Hepatocyte (in vitro differentiated cells): ENCODE measurements at regions not wholly inside any gene's neighbourhood (a gene's known extent, or its start where the extent isn't known, plus 50 kb on each side); places are given as distances from the start of the nearest gene placed in this dataset.

Experiments used
- DNase-seq: peaks from one replicate; pipeline ENCODE4 v3.0.0-alpha.2; 2016; ENCODE audit warnings: low spot score
- H2AFZ ChIP-seq: fragments of 200-600 bp; sonication (generic); 2 replicates; pipeline ENCODE4 v1.6.0; 2016; ENCODE audit warnings: antibody characterized with exemption, mild to moderate bottlenecking
- H3K27ac ChIP-seq: fragments of 200-600 bp; sonication (generic); 2 replicates; pipeline ENCODE4 v1.5.1; 2016; ENCODE audit warnings: mild to moderate bottlenecking
- H3K27me3 ChIP-seq: fragments of 200-600 bp; sonication (generic); 2 replicates; pipeline ENCODE4 v1.6.1; 2016
- H3K36me3 ChIP-seq: fragments of 200-600 bp; sonication (generic); replicated peaks from 2 replicates; pipeline ENCODE4 v1.5.1; 2016; ENCODE audit warnings: low read depth; ENCODE audit not compliant: insufficient read depth
- H3K4me1 ChIP-seq: fragments of 200-600 bp; sonication (generic); 2 replicates; pipeline ENCODE4 v1.5.1; 2016; ENCODE audit warnings: mild to moderate bottlenecking, moderate library complexity; ENCODE audit not compliant: insufficient read depth
- H3K4me2 ChIP-seq: fragments of 200-600 bp; sonication (generic); 2 replicates; pipeline ENCODE4 v1.6.0; 2016
- H3K4me3 ChIP-seq: fragments of 200-600 bp; sonication (generic); 2 replicates; pipeline ENCODE4 v1.5.1; 2016; ENCODE audit warnings: mild to moderate bottlenecking
- H3K79me2 ChIP-seq: fragments of 200-600 bp; sonication (generic); 2 replicates; pipeline ENCODE4 v1.6.0; 2017; ENCODE audit warnings: mild to moderate bottlenecking
- H3K9me2 ChIP-seq: fragments of 200-600 bp; sonication (generic); replicated peaks from 2 replicates; pipeline ENCODE4 v1.6.0; 2017; ENCODE audit warnings: mild to moderate bottlenecking; ENCODE audit not compliant: insufficient read depth
- H3K9me3 ChIP-seq: fragments of 200-600 bp; sonication (generic); 2 replicates; pipeline ENCODE4 v1.5.1; 2016; ENCODE audit warnings: low read depth, mild to moderate bottlenecking
- H4K20me1 ChIP-seq: fragments of 200-600 bp; sonication (generic); 2 replicates; pipeline ENCODE4 v1.6.0; 2016; ENCODE audit warnings: mild to moderate bottlenecking; ENCODE audit not compliant: insufficient read depth, poor library complexity, severe bottlenecking
- EZH2 ChIP-seq: fragments of 200-600 bp; sonication (generic); IDR thresholded peaks from 2 replicates; pipeline ENCODE4 v1.6.1; 2016; ENCODE audit warnings: antibody characterized with exemption, mild to moderate bottlenecking, borderline replicate concordance
- EZH2phosphoT487 ChIP-seq: fragments of 200-600 bp; sonication (generic); IDR thresholded peaks from one replicate; pipeline ENCODE4 v1.6.1; 2018; ENCODE audit warnings: antibody characterized with exemption, mild to moderate bottlenecking, low read depth, moderate library complexity; ENCODE audit not compliant: unreplicated experiment, severe bottlenecking
- WGBS: methylation state at CpG from one replicate; pipeline ENCODE4 v1.1.6; 2016; ENCODE audit warnings: low lambda C conversion rate; ENCODE audit errors: missing lambda C conversion rate; 5-methylcytosine and 5-hydroxymethylcytosine counted together
- TF ChIP-seq, protein P1 (sequence below): fragments of 200-600 bp; sonication (generic); IDR thresholded peaks from 2 replicates; pipeline ENCODE4 v1.5.1; 2016; ENCODE audit warnings: antibody characterized with exemption, mild to moderate bottlenecking; ENCODE audit not compliant: poor library complexity

DNA sequence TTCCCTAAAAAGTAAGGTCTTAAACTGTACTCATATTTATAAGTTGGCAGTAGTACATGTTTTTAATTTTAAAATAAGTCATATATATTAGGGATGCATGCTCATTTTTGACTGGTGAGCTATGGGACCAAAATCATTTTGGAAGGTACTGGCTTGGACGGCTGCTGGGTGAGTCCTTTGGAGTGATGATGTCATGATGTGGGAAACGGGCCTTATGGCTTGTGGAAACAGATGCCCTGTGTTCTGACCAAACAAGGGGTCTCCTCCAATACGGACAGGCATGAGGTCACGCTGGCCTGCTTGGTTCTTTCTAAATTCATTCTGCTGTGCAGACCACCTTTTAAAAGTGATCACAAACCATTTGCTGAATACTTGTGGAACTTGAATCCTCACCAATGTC is 109.2 kb upstream of the MGAT5 start:
- no peak overlapping the region for H3K27ac ChIP-seq
- 88% methylated on average over 4 of the region's 4 CpGs for whole genome bisulfite sequencing
- H3K4me1 ChIP-seq: peaks cover 5% of the 10 kb centered on the region
- H3K27me3 ChIP-seq: no peaks in the 10 kb centered on the region
- H3K9me2 ChIP-seq: no peaks in the 10 kb centered on the region
- no peak overlapping the region for H2AFZ ChIP-seq
- no peak for DNase-seq
- peaks cover 57% of the 10 kb centered on the region for H3K79me2 ChIP-seq
- no peak overlapping the region for H3K4me2 ChIP-seq
- no peak overlapping the region for H3K4me3 ChIP-seq
- peaks cover 8% of the 10 kb centered on the region for H4K20me1 ChIP-seq
- TF ChIP-seq, protein P1, sequence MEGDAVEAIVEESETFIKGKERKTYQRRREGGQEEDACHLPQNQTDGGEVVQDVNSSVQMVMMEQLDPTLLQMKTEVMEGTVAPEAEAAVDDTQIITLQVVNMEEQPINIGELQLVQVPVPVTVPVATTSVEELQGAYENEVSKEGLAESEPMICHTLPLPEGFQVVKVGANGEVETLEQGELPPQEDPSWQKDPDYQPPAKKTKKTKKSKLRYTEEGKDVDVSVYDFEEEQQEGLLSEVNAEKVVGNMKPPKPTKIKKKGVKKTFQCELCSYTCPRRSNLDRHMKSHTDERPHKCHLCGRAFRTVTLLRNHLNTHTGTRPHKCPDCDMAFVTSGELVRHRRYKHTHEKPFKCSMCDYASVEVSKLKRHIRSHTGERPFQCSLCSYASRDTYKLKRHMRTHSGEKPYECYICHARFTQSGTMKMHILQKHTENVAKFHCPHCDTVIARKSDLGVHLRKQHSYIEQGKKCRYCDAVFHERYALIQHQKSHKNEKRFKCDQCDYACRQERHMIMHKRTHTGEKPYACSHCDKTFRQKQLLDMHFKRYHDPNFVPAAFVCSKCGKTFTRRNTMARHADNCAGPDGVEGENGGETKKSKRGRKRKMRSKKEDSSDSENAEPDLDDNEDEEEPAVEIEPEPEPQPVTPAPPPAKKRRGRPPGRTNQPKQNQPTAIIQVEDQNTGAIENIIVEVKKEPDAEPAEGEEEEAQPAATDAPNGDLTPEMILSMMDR: no peak
- TF ChIP-seq EZH2 (no peak), EZH2phosphoT487 (no peak)
- H3K9me3 ChIP-seq: no peaks in the 10 kb centered on the region
- H3K36me3 ChIP-seq: no peaks in the 10 kb centered on the region

DNA sequence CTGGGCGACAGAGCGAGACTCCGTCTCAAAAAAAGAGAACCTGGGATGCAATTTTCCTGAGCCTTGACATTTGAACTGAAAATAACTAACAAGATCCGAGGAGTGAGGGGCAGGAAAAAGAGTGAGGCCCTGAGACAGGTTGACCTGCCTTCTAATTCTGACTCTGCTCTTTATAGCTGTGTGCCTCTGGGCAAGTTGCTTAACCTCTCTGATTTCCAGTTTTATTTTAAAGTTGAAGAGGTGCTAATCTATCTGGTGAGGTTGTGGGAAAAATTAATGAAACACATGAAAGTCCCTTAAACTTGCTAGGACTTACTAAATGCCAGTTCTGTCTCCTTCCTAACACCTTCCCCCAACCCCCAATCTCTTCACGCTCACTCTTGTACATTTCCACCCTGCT is 108.4 kb upstream of the MGAT5 start:
- TF ChIP-seq, protein P1: no peak
- no peak for TF ChIP-seq EZH2phosphoT487
- no peak for TF ChIP-seq EZH2
- H3K9me2 ChIP-seq: no peaks in the 10 kb centered on the region
- no peaks in the 10 kb centered on the region for H3K27me3 ChIP-seq
- no peaks in the 10 kb centered on the region for H3K36me3 ChIP-seq
- peaks cover 7% of the 10 kb centered on the region for H3K4me1 ChIP-seq
- H3K79me2 ChIP-seq: peaks cover 48% of the 10 kb centered on the region
- H3K27ac ChIP-seq: no peak overlapping the region
- no peak overlapping the region for H3K4me3 ChIP-seq
- H4K20me1 ChIP-seq: peaks cover 8% of the 10 kb centered on the region
- H3K4me2 ChIP-seq: no peak overlapping the region
- DNase-seq: no peak
- H2AFZ ChIP-seq: no peak overlapping the region
- 94% methylated on average over 5 of the region's 5 CpGs for WGBS
- H3K9me3 ChIP-seq: no peaks in the 10 kb centered on the region

DNA sequence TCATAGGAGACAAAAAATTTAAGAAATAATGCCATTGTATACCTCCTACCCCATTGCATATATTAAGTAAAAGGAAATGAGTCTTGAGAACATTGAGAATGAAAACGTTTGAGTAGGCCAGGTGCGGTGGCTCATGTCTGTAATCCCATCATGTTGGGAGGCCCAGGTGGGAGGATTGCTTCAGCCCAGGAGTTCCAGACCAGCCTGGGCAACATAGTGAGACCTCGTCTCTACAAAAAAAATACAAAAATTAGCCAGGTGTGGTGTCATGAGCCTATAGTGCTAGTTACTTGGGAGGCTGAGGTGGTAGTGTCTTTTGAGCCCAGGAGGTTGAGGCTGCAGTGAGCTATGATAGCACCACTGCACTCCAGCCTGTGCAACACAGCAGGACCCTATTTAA is 107.7 kb upstream of the MGAT5 start:
- no peak overlapping the region for H3K27ac ChIP-seq
- DNase-seq: no peak
- H3K79me2 ChIP-seq: peaks cover 42% of the 10 kb centered on the region
- H3K4me1 ChIP-seq: peaks cover 7% of the 10 kb centered on the region
- no peaks in the 10 kb centered on the region for H3K9me2 ChIP-seq
- H2AFZ ChIP-seq: no peak overlapping the region
- H3K9me3 ChIP-seq: no peaks in the 10 kb centered on the region
- no peak overlapping the region for H3K4me3 ChIP-seq
- no peak overlapping the region for H3K4me2 ChIP-seq
- H3K36me3 ChIP-seq: no peaks in the 10 kb centered on the region
- 83% methylated on average over 3 of the region's 3 CpGs for WGBS
- no peaks in the 10 kb centered on the region for H3K27me3 ChIP-seq
- peaks cover 8% of the 10 kb centered on the region for H4K20me1 ChIP-seq
- TF ChIP-seq EZH2 (no peak), EZH2phosphoT487 (no peak)
- TF ChIP-seq, protein P1: no peak

DNA sequence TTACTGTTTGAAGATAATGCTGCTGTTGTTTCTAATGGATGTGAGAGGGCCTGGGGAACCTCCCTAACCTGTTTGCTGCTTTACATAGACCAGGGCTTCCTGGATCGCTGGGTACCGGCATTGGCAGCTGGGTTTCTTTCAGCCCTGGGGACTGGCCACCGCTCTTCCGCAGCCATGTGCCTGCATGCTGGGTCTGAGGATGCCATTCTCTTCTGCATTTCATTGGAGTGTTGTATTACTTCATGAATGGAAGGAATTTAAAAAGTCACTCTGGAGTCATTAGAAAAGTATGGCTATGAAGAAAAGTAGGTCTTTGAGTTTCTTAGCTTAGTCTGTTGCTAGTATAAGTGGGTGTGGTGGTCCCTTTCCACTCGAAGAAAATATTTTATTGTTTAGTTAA is 107.3 kb upstream of the MGAT5 start:
- H3K4me3 ChIP-seq: no peak overlapping the region
- H2AFZ ChIP-seq: no peak overlapping the region
- H3K27ac ChIP-seq: no peak overlapping the region
- H3K4me2 ChIP-seq: no peak overlapping the region
- H3K27me3 ChIP-seq: no peaks in the 10 kb centered on the region
- WGBS: 64% methylated on average over 5 of the region's 5 CpGs
- H3K36me3 ChIP-seq: no peaks in the 10 kb centered on the region
- TF ChIP-seq, protein P1: no peak
- TF ChIP-seq EZH2 (no peak), EZH2phosphoT487 (no peak)
- H4K20me1 ChIP-seq: peaks cover 8% of the 10 kb centered on the region
- H3K4me1 ChIP-seq: peaks cover 7% of the 10 kb centered on the region
- no peaks in the 10 kb centered on the region for H3K9me3 ChIP-seq
- DNase-seq: no peak
- no peaks in the 10 kb centered on the region for H3K9me2 ChIP-seq
- peaks cover 41% of the 10 kb centered on the region for H3K79me2 ChIP-seq
